Jurkat, Clone E6-1 (cell line): ENCODE measurements at regions not wholly inside any gene's neighbourhood (a gene's known extent, or its start where the extent isn't known, plus 50 kb on each side); places are given as distances from the start of the nearest gene placed in this dataset.

ENCODE experiments used
- DNase-seq: peaks from one replicate; pipeline ENCODE4 v3.0.0-alpha.2; 2011; ENCODE audit warnings: low read depth, low spot score
- H3K4me3 ChIP-seq: 2 replicates; pipeline ENCODE4 v1.5.1; 2011; ENCODE audit warnings: mild to moderate bottlenecking, low read length, control low read depth, moderate library complexity

GRCh38 chr9:95609426-95609825, 92.7 kb upstream of the PTCH1 start:
- H3K4me3 ChIP-seq, result no peak overlapping the region

GRCh38 chr9:95608341-95608740, 91.6 kb upstream of the PTCH1 start:
- no peak overlapping the region for H3K4me3 ChIP-seq
- no peak for DNase-seq

More at GRCh38 chr9:95609426-95609825, 92.7 kb upstream of the PTCH1 start:
- DNase-seq, result no peak

GRCh38 chr9:95607507-95607906, 90.7 kb upstream of the PTCH1 start:
- no peak for DNase-seq
- no peak overlapping the region for H3K4me3 ChIP-seq

GRCh38 chr9:95606489-95607350, 89.9 kb upstream of the PTCH1 start:
- H3K4me3 ChIP-seq, result no peak overlapping the region
- DNase-seq, result no peak

GRCh38 chr9:95605816-95606488, 89.2 kb upstream of the PTCH1 start:
- DNase-seq, result no peak
- H3K4me3 ChIP-seq, result no peak overlapping the region

- no peak overlapping the region for H3K4me3 ChIP-seq
- no peak for DNase-seq
These were observed 88.3 kb upstream of the PTCH1 start for GRCh38 chr9:95605101-95605500.

- DNase-seq, result no peak
- H3K4me3 ChIP-seq, result no peak overlapping the region
These were observed 81.5 kb upstream of the PTCH1 start for GRCh38 chr9:95598236-95598635.

GRCh38 chr9:95595721-95596295, 79.0 kb upstream of the PTCH1 start:
- no peak for DNase-seq
- H3K4me3 ChIP-seq, result no peak overlapping the region

- DNase-seq, result no peak
- H3K4me3 ChIP-seq, result no peak overlapping the region
These were observed 76.2 kb upstream of the PTCH1 start for GRCh38 chr9:95592931-95593330.

GRCh38 chr9:95588724-95589588, 72.2 kb upstream of the PTCH1 start:
- H3K4me3 ChIP-seq, result no peak overlapping the region
- DNase-seq, result no peak

GRCh38 chr9:95587021-95587964, 70.5 kb upstream of the PTCH1 start:
- DNase-seq, result no peak
- H3K4me3 ChIP-seq, result no peak overlapping the region

- DNase-seq, result no peak
- no peak overlapping the region for H3K4me3 ChIP-seq
These were observed 69.6 kb upstream of the PTCH1 start for GRCh38 chr9:95586326-95586725.

- no peak overlapping the region for H3K4me3 ChIP-seq
- DNase-seq, result no peak
These were observed 69.1 kb upstream of the PTCH1 start for GRCh38 chr9:95585824-95586223.

- DNase-seq, result no peak
These were observed 67.4 kb upstream of the PTCH1 start for GRCh38 chr9:95584176-95584575.

GRCh38 chr9:95581900-95582299, 65.1 kb upstream of the PTCH1 start:
- no peak overlapping the region for H3K4me3 ChIP-seq
- no peak for DNase-seq

More at GRCh38 chr9:95584176-95584575, 67.4 kb upstream of the PTCH1 start:
- H3K4me3 ChIP-seq, result no peak overlapping the region

- no peak overlapping the region for H3K4me3 ChIP-seq
- no peak for DNase-seq
These were observed 64.3 kb upstream of the PTCH1 start for GRCh38 chr9:95580812-95581761.

GRCh38 chr9:95574866-95575553, 58.2 kb upstream of the PTCH1 start:
- H3K4me3 ChIP-seq, result no peak overlapping the region
- no peak for DNase-seq
